ENCODE measurements at regions not wholly inside any gene's neighbourhood (a gene's known extent, or its start where the extent isn't known, plus 50 kb on each side); places are given as distances from the start of the nearest gene placed in this dataset.

DNA sequence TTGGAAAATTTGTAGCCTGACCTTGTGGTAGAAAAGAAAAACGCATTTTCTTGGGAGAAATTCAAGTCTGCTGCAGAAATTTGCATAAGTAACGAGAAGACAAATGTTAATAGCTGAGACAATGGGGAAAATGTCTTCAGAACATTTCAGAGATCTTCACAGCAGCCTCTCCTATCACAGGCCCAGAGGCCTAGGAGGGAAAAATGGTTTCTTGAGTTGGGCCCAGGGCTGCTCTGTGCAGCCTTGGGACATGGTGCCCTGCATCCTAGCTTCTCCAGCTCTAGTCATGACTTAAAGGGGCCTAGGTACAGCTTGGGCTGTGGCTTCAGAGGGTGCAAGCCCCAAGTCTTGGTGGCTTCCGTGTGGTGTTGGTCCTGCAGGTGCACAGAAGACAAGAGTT is 104.2 kb downstream of the ZNF621 start:
- Histone ChIP-seq H3K4me3 (ENCODE audit: low read depth, low read length) (no peak overlapping the region), H3K27ac (no peak overlapping the region), H3K27me3 (replicated peaks) (no peaks in the 10 kb centered on the region), H3K36me3 (replicated peaks) (no peaks in the 10 kb centered on the region)
- TF ChIP-seq, protein P1, sequence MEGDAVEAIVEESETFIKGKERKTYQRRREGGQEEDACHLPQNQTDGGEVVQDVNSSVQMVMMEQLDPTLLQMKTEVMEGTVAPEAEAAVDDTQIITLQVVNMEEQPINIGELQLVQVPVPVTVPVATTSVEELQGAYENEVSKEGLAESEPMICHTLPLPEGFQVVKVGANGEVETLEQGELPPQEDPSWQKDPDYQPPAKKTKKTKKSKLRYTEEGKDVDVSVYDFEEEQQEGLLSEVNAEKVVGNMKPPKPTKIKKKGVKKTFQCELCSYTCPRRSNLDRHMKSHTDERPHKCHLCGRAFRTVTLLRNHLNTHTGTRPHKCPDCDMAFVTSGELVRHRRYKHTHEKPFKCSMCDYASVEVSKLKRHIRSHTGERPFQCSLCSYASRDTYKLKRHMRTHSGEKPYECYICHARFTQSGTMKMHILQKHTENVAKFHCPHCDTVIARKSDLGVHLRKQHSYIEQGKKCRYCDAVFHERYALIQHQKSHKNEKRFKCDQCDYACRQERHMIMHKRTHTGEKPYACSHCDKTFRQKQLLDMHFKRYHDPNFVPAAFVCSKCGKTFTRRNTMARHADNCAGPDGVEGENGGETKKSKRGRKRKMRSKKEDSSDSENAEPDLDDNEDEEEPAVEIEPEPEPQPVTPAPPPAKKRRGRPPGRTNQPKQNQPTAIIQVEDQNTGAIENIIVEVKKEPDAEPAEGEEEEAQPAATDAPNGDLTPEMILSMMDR (IDR thresholded peaks at IDR 0.05; ENCODE audit: low read depth, low read length, missing control alignments): no peak
- in situ Hi-C loops (cut with HindIII; ENCODE audit: low pct_ligation_motif_present, low sequenced_read_pairs): no loop called here
- DNase-seq: no peak

DNA sequence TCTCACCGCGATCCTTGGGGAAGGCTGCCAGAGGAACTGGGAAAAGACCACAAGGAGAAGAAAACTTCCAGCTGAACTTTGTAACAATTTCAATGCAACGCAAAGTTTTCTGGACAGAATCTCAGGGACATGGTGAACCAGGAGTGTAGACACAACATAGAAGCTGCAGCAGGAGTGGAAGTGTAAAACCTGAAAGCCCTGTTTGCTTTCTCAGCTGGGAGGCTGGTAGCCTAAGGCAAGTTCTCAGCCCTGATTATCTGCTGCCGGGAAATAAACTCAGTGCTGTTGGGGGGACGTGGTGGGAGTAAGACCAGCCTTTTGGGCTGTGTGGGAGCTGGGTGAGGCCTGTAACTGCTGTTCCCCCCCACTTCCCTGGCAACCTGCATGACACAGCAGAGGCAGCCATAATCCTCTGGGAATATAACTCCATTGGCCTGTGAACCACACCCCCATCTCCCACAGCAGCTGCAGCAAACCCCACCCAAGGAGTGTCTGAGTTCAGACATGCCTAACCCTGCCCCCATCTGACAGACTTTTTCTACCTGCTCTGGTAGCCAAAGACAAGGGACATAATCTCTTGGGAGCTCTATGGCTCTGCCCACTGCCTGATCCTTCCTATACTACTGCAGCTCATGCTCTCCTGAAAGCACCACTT is 106.7 kb downstream of the ZNF621 start:
- Histone ChIP-seq H3K4me3 (ENCODE audit: low read depth, low read length) (no peak overlapping the region), H3K36me3 (replicated peaks) (no peaks in the 10 kb centered on the region), H3K27me3 (replicated peaks) (no peaks in the 10 kb centered on the region), H3K27ac (no peak overlapping the region)
- TF ChIP-seq, protein P1 (IDR thresholded peaks at IDR 0.05; ENCODE audit: low read depth, low read length, missing control alignments): no peak
- no peak for DNase-seq
- in situ Hi-C loops (cut with HindIII; ENCODE audit: low pct_ligation_motif_present, low sequenced_read_pairs): no loop called here

DNA sequence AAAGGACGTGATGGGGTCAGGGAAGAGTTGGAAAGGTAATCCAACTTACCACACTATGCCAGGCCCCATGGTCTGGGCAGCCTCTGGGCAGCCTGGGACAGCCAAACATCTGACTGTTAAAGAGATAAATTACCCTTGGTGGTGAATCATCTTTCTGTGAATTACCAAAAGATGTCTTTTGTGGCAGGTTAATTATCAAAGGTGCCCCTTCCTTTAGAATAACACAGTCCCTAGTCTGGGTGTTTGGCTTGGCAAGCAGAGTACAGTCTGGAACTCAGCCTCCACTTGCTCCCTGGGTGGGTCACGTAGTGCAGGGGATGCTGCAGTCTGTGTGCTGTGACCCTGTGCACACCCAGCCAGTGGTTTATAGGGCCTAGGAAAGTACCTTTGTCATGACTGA is 113.1 kb downstream of the ZNF621 start:
- TF ChIP-seq, protein P1 (IDR thresholded peaks at IDR 0.05; ENCODE audit: low read depth, low read length, missing control alignments): no peak
- Histone ChIP-seq H3K4me3 (ENCODE audit: low read depth, low read length) (no peak overlapping the region), H3K27ac (no peak overlapping the region), H3K27me3 (replicated peaks) (no peaks in the 10 kb centered on the region), H3K36me3 (replicated peaks) (no peaks in the 10 kb centered on the region)
- no peak for DNase-seq
- in situ Hi-C loops (cut with HindIII; ENCODE audit: low pct_ligation_motif_present, low sequenced_read_pairs): no loop called here

DNA sequence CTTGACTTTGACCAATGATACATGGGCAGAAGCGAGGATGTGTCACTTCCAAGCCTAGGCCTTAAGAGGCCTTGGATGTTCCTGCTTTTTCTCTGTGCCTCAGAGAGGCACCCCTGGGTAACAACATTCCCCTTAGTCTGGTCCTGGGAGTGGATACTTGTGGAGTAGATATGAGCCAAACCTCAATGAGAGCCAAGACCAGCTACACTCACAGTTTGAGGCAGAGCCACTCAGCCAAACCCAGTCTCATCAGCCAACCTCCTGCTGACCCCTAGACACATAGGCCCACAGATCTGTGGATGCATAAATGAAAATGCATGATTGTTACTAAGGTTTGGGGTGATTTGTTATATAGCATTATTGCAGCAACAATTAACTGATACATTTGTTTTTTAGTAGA is 114.2 kb downstream of the ZNF621 start:
- no peak for DNase-seq
- Histone ChIP-seq H3K4me3 (ENCODE audit: low read depth, low read length) (no peak overlapping the region), H3K27ac (no peak overlapping the region), H3K36me3 (replicated peaks) (no peaks in the 10 kb centered on the region), H3K27me3 (replicated peaks) (no peaks in the 10 kb centered on the region)
- TF ChIP-seq, protein P1 (IDR thresholded peaks at IDR 0.05; ENCODE audit: low read depth, low read length, missing control alignments): no peak
- in situ Hi-C loops (cut with HindIII; ENCODE audit: low pct_ligation_motif_present, low sequenced_read_pairs): no loop called here

DNA sequence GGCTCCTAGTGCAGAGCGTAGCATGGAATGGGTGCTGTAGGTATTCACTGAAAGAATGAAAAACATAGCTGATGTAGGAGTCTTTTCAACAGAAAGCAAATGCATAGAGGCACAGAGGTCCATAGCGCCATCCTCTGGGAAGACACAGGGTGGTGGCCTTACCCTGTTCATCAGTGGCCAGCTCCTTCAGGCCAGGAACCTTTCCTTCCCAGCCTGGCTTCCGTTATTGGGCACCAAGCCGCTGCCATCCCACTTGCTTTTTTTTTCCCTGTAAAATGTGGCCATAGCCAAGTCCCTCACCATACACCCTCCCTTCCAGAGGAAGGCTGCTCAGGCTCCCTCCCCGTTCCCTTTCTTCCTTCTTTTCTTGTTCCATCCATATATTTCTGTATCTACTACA is 118.1 kb downstream of the ZNF621 start:
- in situ Hi-C loops (cut with HindIII; ENCODE audit: low pct_ligation_motif_present, low sequenced_read_pairs): no loop called here
- no peaks in the 10 kb centered on the region for H3K36me3 ChIP-seq (replicated peaks)
- H3K27me3 ChIP-seq (replicated peaks): no peaks in the 10 kb centered on the region
- H3K4me3 ChIP-seq (ENCODE audit: low read depth, low read length): no peak overlapping the region
- no peak overlapping the region for H3K27ac ChIP-seq
- TF ChIP-seq, protein P1 (IDR thresholded peaks at IDR 0.05; ENCODE audit: low read depth, low read length, missing control alignments): no peak
- DNase-seq: no peak

DNA sequence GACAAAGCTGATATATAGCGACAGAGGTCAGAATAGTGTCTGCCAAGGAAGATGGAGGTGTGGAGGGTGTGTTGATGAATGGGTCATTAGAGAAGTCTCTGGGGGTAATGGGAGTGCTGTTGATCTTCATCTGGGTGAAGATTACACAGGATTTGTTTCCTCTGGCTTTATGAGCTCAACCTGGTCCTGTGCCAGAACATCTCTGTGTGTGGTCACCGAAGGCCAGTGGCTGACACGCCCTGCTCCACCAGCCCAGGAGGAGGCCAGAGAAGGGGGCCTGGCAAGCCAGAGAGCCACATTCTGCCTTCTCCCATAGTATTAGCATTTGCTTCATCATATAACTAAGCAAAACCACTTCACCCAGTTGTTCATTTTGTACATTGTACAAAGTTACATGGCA is 121.1 kb downstream of the ZNF621 start:
- in situ Hi-C loops (cut with HindIII; ENCODE audit: low pct_ligation_motif_present, low sequenced_read_pairs): no loop called here
- Histone ChIP-seq H3K27me3 (replicated peaks) (no peaks in the 10 kb centered on the region), H3K36me3 (replicated peaks) (no peaks in the 10 kb centered on the region), H3K27ac (no peak overlapping the region), H3K4me3 (ENCODE audit: low read depth, low read length) (no peak overlapping the region)
- TF ChIP-seq, protein P1 (IDR thresholded peaks at IDR 0.05; ENCODE audit: low read depth, low read length, missing control alignments): no peak
- no peak for DNase-seq
